ENCODE measurements at regions not wholly inside any gene's neighbourhood (a gene's known extent, or its start where the extent isn't known, plus 50 kb on each side); places are given as distances from the start of the nearest gene placed in this dataset.

DNA sequence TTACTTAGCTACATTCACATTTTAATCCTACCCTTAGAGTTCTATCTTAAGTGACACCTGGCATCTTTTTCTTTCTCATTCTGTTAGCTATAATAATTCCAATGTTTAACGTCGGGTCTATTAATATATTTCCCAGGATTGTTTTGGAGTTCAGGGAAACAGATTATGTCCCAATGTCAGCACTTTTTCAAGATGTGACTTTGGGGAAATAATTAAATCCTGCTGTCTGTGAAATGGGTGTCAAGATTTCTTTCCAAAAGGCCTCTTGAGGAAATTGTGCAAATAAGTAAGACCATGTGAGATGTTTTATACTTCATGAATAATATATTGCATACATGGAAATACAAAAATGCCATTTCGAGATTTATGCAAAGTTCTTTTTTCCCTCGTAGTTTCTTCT is 887.6 kb upstream of the SEL1L start:
- ChIA-PET POLR2A (no interaction called here), CTCF (no interaction called here)
- Histone ChIP-seq H3K4me3 (ENCODE audit: low read depth in 2 of 2, low read length in 2 of 2) (no peak overlapping the region), H3K27ac (ENCODE audit: low read length) (no peak overlapping the region), H3K36me3 (ENCODE audit: control insufficient read depth, insufficient read depth, low read length) (no peaks in the 10 kb centered on the region), H3K27me3 (ENCODE audit: control insufficient read depth, insufficient read depth, low read length) (no peaks in the 10 kb centered on the region), H3K4me1 (ENCODE audit: control insufficient read depth, insufficient read depth, low read length) (no peaks in the 10 kb centered on the region), H3K9me3 (ENCODE audit: control insufficient read depth, insufficient read depth, low read depth, low read length) (no peaks in the 10 kb centered on the region)
- BruUV-seq (replicated peaks) = no TSS peak
- intact Hi-C loops (cut with micrococcal nuclease; ENCODE audit: unreplicated experiment) (no loop called here), in situ Hi-C loops (cut with HindIII; ENCODE audit: low pct_unique_long_range_greater_than_20kb, low sequenced_read_pairs) (no loop called here)
- no peak for ATAC-seq
- TF ChIP-seq SIN3A (IDR thresholded peaks at IDR 0.05; ENCODE audit: borderline replicate concordance, insufficient read depth, low read depth, low read length) (no peak), POLR2AphosphoS5 (IDR thresholded peaks at IDR 0.05; ENCODE audit: low read depth, low read length) (no peak), TCF7L2 (IDR thresholded peaks at IDR 0.05; ENCODE audit: low read depth, low read length) (no peak), CTCF (IDR thresholded peaks at IDR 0.05) (no peak), REST (IDR thresholded peaks at IDR 0.05; ENCODE audit: insufficient read depth in 1 of 2, low read depth in 2 of 2, low read length in 1 of 2) (no peak)
- DNase-seq (ENCODE audit: low read depth, low spot score) = no peak

DNA sequence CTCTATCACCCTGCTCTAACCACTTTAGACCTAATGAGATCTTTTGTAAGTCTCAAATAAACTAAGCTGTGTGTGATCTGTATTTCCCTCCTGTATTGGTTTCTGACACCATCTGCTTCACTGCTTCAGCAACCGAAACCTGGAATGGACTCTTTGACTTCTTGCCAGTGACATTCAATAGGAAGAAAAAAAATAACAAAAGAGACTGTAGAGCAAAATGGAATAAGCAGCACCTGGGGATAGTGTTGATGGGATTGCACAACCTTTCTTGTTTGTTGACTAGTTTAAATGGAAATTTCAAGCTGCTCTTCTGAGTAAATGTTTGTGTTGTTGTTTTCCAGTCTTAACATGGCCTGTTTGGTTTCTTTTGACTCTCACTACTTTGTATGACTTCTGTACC is 888.6 kb upstream of the SEL1L start:
- DNase-seq (ENCODE audit: low read depth, low spot score) = no peak
- H3K4me3 ChIP-seq (ENCODE audit: low read depth in 2 of 2, low read length in 2 of 2) = no peak overlapping the region
- intact Hi-C loops (cut with micrococcal nuclease; ENCODE audit: unreplicated experiment) = no loop called here
- ChIA-PET POLR2A (no interaction called here), CTCF (interaction anchor here (0.7 kb wide), 1 partner anchor 424 kb away, joined by 4 read pairs; no protein-coding TSS in a partner anchor)
- no TSS peak for BruUV-seq (replicated peaks)
- TF ChIP-seq REST (IDR thresholded peaks at IDR 0.05; ENCODE audit: insufficient read depth in 1 of 2, low read depth in 2 of 2, low read length in 1 of 2) (no peak), CTCF (IDR thresholded peaks at IDR 0.05) (no peak), TCF7L2 (IDR thresholded peaks at IDR 0.05; ENCODE audit: low read depth, low read length) (no peak), SIN3A (IDR thresholded peaks at IDR 0.05; ENCODE audit: borderline replicate concordance, insufficient read depth, low read depth, low read length) (no peak), POLR2AphosphoS5 (IDR thresholded peaks at IDR 0.05; ENCODE audit: low read depth, low read length) (no peak)
- H3K27me3 ChIP-seq (ENCODE audit: control insufficient read depth, insufficient read depth, low read length) = no peaks in the 10 kb centered on the region
- in situ Hi-C loops (cut with HindIII; ENCODE audit: low pct_unique_long_range_greater_than_20kb, low sequenced_read_pairs) = no loop called here
- H3K9me3 ChIP-seq (ENCODE audit: control insufficient read depth, insufficient read depth, low read depth, low read length) = no peaks in the 10 kb centered on the region
- no peaks in the 10 kb centered on the region for H3K36me3 ChIP-seq (ENCODE audit: control insufficient read depth, insufficient read depth, low read length)
- ATAC-seq = no peak
- no peaks in the 10 kb centered on the region for H3K4me1 ChIP-seq (ENCODE audit: control insufficient read depth, insufficient read depth, low read length)
- no peak overlapping the region for H3K27ac ChIP-seq (ENCODE audit: low read length)
